HG03520 (cell line): ENCODE measurements at regions not wholly inside any gene's neighbourhood (a gene's known extent, or its start where the extent isn't known, plus 50 kb on each side); places are given as distances from the start of the nearest gene placed in this dataset.

Experiments
- ATAC-seq: cut with Tn5 transposase; IDR thresholded peaks from one replicate; pipeline ENCODE4 v1.9.1; 2021; ENCODE audit warnings: mild to moderate bottlenecking, moderate library complexity; ENCODE audit not compliant: unreplicated experiment

- no peak for ATAC-seq
These were observed 391.1 kb upstream of the MGMT start for GRCh38 chr10:129075927-129076326.

- no peak for ATAC-seq
These were observed 388.7 kb upstream of the MGMT start for GRCh38 chr10:129078346-129078745.

- no peak for ATAC-seq
These were observed 388.3 kb upstream of the MGMT start for GRCh38 chr10:129078746-129079145.

- no peak for ATAC-seq
These were observed 387.3 kb upstream of the MGMT start for GRCh38 chr10:129079705-129080104.

- no peak for ATAC-seq
These were observed 381.2 kb upstream of the MGMT start for GRCh38 chr10:129085811-129086210.

GRCh38 chr10:129089341-129089740 is 377.7 kb upstream of the MGMT start:
- ATAC-seq: no peak

- ATAC-seq: no peak
These were observed 376.9 kb upstream of the MGMT start for GRCh38 chr10:129090165-129090564.

GRCh38 chr10:129090618-129091366 is 376.2 kb upstream of the MGMT start:
- no peak for ATAC-seq

- no peak for ATAC-seq
These were observed 373.4 kb upstream of the MGMT start for GRCh38 chr10:129093641-129094040.

GRCh38 chr10:129094233-129094632 is 372.8 kb upstream of the MGMT start:
- ATAC-seq: no peak

GRCh38 chr10:129094861-129095260 is 372.2 kb upstream of the MGMT start:
- ATAC-seq: no peak

GRCh38 chr10:129095680-129096064 is 371.4 kb upstream of the MGMT start:
- no peak for ATAC-seq

GRCh38 chr10:129096065-129096984 is 370.7 kb upstream of the MGMT start:
- ATAC-seq: no peak

- no peak for ATAC-seq
These were observed 369.2 kb upstream of the MGMT start for GRCh38 chr10:129097776-129098330.

GRCh38 chr10:129098517-129098916 is 368.5 kb upstream of the MGMT start:
- no peak for ATAC-seq

GRCh38 chr10:129099486-129099885 is 367.6 kb upstream of the MGMT start:
- no peak for ATAC-seq

- no peak for ATAC-seq
These were observed 367.0 kb upstream of the MGMT start for GRCh38 chr10:129099992-129100391.

GRCh38 chr10:129101232-129101980 is 365.6 kb upstream of the MGMT start:
- no peak for ATAC-seq

GRCh38 chr10:129102906-129103693 is 363.9 kb upstream of the MGMT start:
- ATAC-seq: no peak
